Effector memory CD8-positive, alpha-beta T cell (primary cell): ENCODE measurements at regions not wholly inside any gene's neighbourhood (a gene's known extent, or its start where the extent isn't known, plus 50 kb on each side); places are given as distances from the start of the nearest gene placed in this dataset.
"Not testable (repeated sequence)": the region's sequence is repeated elsewhere in the genome, so short reads cannot be mapped to it uniquely, and the experiment has no call there.

ENCODE experiments used
- ATAC-seq: fragments of 150-1000 bp; cut with Tn5 transposase; replicated peaks from 2 replicates; pipeline ENCODE4 v1.10.0; 2021; ENCODE audit warnings: mild to moderate bottlenecking, moderate library complexity
- DNase-seq, 3 experiments: peaks; one replicate each; pipeline ENCODE4 v3.0.0; 2021
- H3K27ac Mint-ChIP-seq, 2 donors: one replicate each; pipeline ENCODE4 v1.8.0; 2022; ENCODE audit warnings: mild to moderate bottlenecking in 2 of 2, mixed read lengths in 2 of 2, moderate library complexity in 2 of 2
- H3K27me3 Mint-ChIP-seq, 2 donors: one replicate each; pipeline ENCODE4 v1.8.0; 2022; ENCODE audit warnings: mixed read lengths in 2 of 2
- H3K36me3 Mint-ChIP-seq: one replicate; pipeline ENCODE4 v1.8.0; 2022; ENCODE audit warnings: mild to moderate bottlenecking, moderate library complexity, mixed read lengths; ENCODE audit not compliant: insufficient read depth
- H3K4me1 Mint-ChIP-seq, 2 donors: one replicate each; pipeline ENCODE4 v1.8.0; 2022; ENCODE audit warnings: low read depth in 2 of 2, mixed read lengths in 2 of 2
- H3K4me3 Mint-ChIP-seq, 2 donors: one replicate each; pipeline ENCODE4 v1.8.0; 2022; ENCODE audit warnings: mild to moderate bottlenecking in 2 of 2, mixed read lengths in 2 of 2, moderate library complexity in 2 of 2
- H3K9me3 Mint-ChIP-seq, 2 donors: one replicate each; pipeline ENCODE4 v1.8.0; 2022; ENCODE audit warnings: mixed read lengths in 2 of 2

- no peak overlapping the region for H3K4me3 Mint-ChIP-seq
- no peak for DNase-seq
These were observed 772.1 kb downstream of the CCSER2 start for GRCh38 chr10:85100495-85100894.

GRCh38 chr10:85105614-85106255 lies 777.3 kb downstream of the CCSER2 start:
- no peak overlapping the region for H3K27ac Mint-ChIP-seq
- H3K4me1 Mint-ChIP-seq, result no peaks in the 10 kb centered on the region
- DNase-seq (no peak), ATAC-seq (no peak)
- no peaks in the 10 kb centered on the region for H3K27me3 Mint-ChIP-seq
- H3K4me3 Mint-ChIP-seq, result no peak overlapping the region
- no peaks in the 10 kb centered on the region for H3K36me3 Mint-ChIP-seq
- peaks cover 0 to 3% of the 10 kb centered on the region in 2 donors for H3K9me3 Mint-ChIP-seq

More at GRCh38 chr10:85100495-85100894, 772.1 kb downstream of the CCSER2 start:
- H3K27ac Mint-ChIP-seq, result no peak overlapping the region
- H3K36me3 Mint-ChIP-seq, result no peaks in the 10 kb centered on the region
- peaks cover 2 to 7% of the 10 kb centered on the region in 2 donors for H3K9me3 Mint-ChIP-seq
- no peaks in the 10 kb centered on the region for H3K27me3 Mint-ChIP-seq
- no peak for ATAC-seq
- H3K4me1 Mint-ChIP-seq, result no peaks in the 10 kb centered on the region

GRCh38 chr10:85111271-85111670 lies 782.9 kb downstream of the CCSER2 start:
- DNase-seq (no peak), ATAC-seq (no peak)
- H3K27me3 Mint-ChIP-seq, result no peaks in the 10 kb centered on the region
- H3K4me1 Mint-ChIP-seq, result no peaks in the 10 kb centered on the region
- H3K9me3 Mint-ChIP-seq, result no peaks in the 10 kb centered on the region
- no peak overlapping the region for H3K27ac Mint-ChIP-seq
- no peak overlapping the region for H3K4me3 Mint-ChIP-seq
- H3K36me3 Mint-ChIP-seq, result no peaks in the 10 kb centered on the region

- ATAC-seq (no peak), DNase-seq (no peak)
- H3K36me3 Mint-ChIP-seq, result no peaks in the 10 kb centered on the region
- H3K4me1 Mint-ChIP-seq, result no peaks in the 10 kb centered on the region
- no peaks in the 10 kb centered on the region for H3K27me3 Mint-ChIP-seq
- peaks cover 9 to 13% of the 10 kb centered on the region in 2 donors for H3K9me3 Mint-ChIP-seq
- H3K4me3 Mint-ChIP-seq, result no peak overlapping the region
- H3K27ac Mint-ChIP-seq, result no peak overlapping the region
These were observed 796.2 kb downstream of the CCSER2 start for GRCh38 chr10:85124603-85125051.

- no peaks in the 10 kb centered on the region for H3K4me1 Mint-ChIP-seq
- no peak for DNase-seq
These were observed 808.9 kb downstream of the CCSER2 start for GRCh38 chr10:85137253-85137652.

GRCh38 chr10:85138046-85138445 lies 809.7 kb downstream of the CCSER2 start:
- peaks cover 2 to 8% of the 10 kb centered on the region in 2 donors for H3K9me3 Mint-ChIP-seq
- no peaks in the 10 kb centered on the region for H3K36me3 Mint-ChIP-seq
- DNase-seq (no peak), ATAC-seq (no peak)
- H3K27ac Mint-ChIP-seq, result no peak overlapping the region
- no peaks in the 10 kb centered on the region for H3K27me3 Mint-ChIP-seq
- no peak overlapping the region for H3K4me3 Mint-ChIP-seq
- H3K4me1 Mint-ChIP-seq, result no peaks in the 10 kb centered on the region

More at GRCh38 chr10:85137253-85137652, 808.9 kb downstream of the CCSER2 start:
- peaks cover 2 to 8% of the 10 kb centered on the region in 2 donors for H3K9me3 Mint-ChIP-seq
- no peak for ATAC-seq
- H3K36me3 Mint-ChIP-seq, result no peaks in the 10 kb centered on the region
- H3K27ac Mint-ChIP-seq, result no peak overlapping the region
- no peak overlapping the region for H3K4me3 Mint-ChIP-seq
- no peaks in the 10 kb centered on the region for H3K27me3 Mint-ChIP-seq

- no peaks in the 10 kb centered on the region for H3K27me3 Mint-ChIP-seq
- no peak for DNase-seq
These were observed 810.7 kb downstream of the CCSER2 start for GRCh38 chr10:85139124-85139523.

GRCh38 chr10:85141520-85141919 lies 813.1 kb downstream of the CCSER2 start:
- not testable (repeated sequence) for H3K36me3 Mint-ChIP-seq, H3K27me3 Mint-ChIP-seq, DNase-seq, ATAC-seq, H3K9me3 Mint-ChIP-seq, H3K4me3 Mint-ChIP-seq, H3K27ac Mint-ChIP-seq, H3K4me1 Mint-ChIP-seq

More at GRCh38 chr10:85139124-85139523, 810.7 kb downstream of the CCSER2 start:
- H3K4me3 Mint-ChIP-seq, result no peak overlapping the region
- H3K9me3 Mint-ChIP-seq, result peaks cover 2 to 5% of the 10 kb centered on the region in 2 donors
- no peaks in the 10 kb centered on the region for H3K4me1 Mint-ChIP-seq
- no peak for ATAC-seq
- H3K27ac Mint-ChIP-seq, result no peak overlapping the region
- H3K36me3 Mint-ChIP-seq, result no peaks in the 10 kb centered on the region

- no peaks in the 10 kb centered on the region for H3K27me3 Mint-ChIP-seq
- DNase-seq (no peak), ATAC-seq (no peak)
- no peak overlapping the region for H3K27ac Mint-ChIP-seq
- no peaks in the 10 kb centered on the region for H3K36me3 Mint-ChIP-seq
- no peaks in the 10 kb centered on the region for H3K4me1 Mint-ChIP-seq
- no peak overlapping the region for H3K4me3 Mint-ChIP-seq
- H3K9me3 Mint-ChIP-seq, result peaks cover 0 to 7% of the 10 kb centered on the region in 2 donors
These were observed 817.6 kb downstream of the CCSER2 start for GRCh38 chr10:85145966-85146365.

GRCh38 chr10:85147346-85148250 lies 819.2 kb downstream of the CCSER2 start:
- H3K4me1 Mint-ChIP-seq, result no peaks in the 10 kb centered on the region
- no peak for ATAC-seq
- H3K27ac Mint-ChIP-seq, result no peak overlapping the region
- no peak overlapping the region for H3K4me3 Mint-ChIP-seq
- no peaks in the 10 kb centered on the region for H3K36me3 Mint-ChIP-seq
- no peaks in the 10 kb centered on the region for H3K27me3 Mint-ChIP-seq
- H3K9me3 Mint-ChIP-seq, result peaks cover 0 to 7% of the 10 kb centered on the region in 2 donors
- no peak for DNase-seq

GRCh38 chr10:85148693-85149640 lies 820.6 kb downstream of the CCSER2 start:
- DNase-seq, result no peak
- H3K27me3 Mint-ChIP-seq, result no peaks in the 10 kb centered on the region
- H3K9me3 Mint-ChIP-seq, result peaks cover 0 to 7% of the 10 kb centered on the region in 2 donors
- no peak for ATAC-seq
- no peak overlapping the region for H3K27ac Mint-ChIP-seq
- no peaks in the 10 kb centered on the region for H3K36me3 Mint-ChIP-seq
- H3K4me1 Mint-ChIP-seq, result no peaks in the 10 kb centered on the region
- H3K4me3 Mint-ChIP-seq, result no peak overlapping the region

GRCh38 chr10:85149766-85150165 lies 821.4 kb downstream of the CCSER2 start:
- Mint-ChIP-seq H3K4me1 (no peaks in the 10 kb centered on the region), H3K27ac (no peak overlapping the region), H3K27me3 (no peaks in the 10 kb centered on the region), H3K4me3 (no peak overlapping the region), H3K36me3 (no peaks in the 10 kb centered on the region), H3K9me3 (peaks cover 0 to 7% of the 10 kb centered on the region in 2 donors)
- ATAC-seq (no peak), DNase-seq (no peak)

GRCh38 chr10:85151506-85151905 lies 823.1 kb downstream of the CCSER2 start:
- DNase-seq (no peak), ATAC-seq (no peak)
- H3K27me3 Mint-ChIP-seq, result no peaks in the 10 kb centered on the region
- H3K9me3 Mint-ChIP-seq, result peaks cover 0 to 7% of the 10 kb centered on the region in 2 donors
- no peaks in the 10 kb centered on the region for H3K36me3 Mint-ChIP-seq
- H3K4me1 Mint-ChIP-seq, result no peaks in the 10 kb centered on the region
- no peak overlapping the region for H3K27ac Mint-ChIP-seq
- no peak overlapping the region for H3K4me3 Mint-ChIP-seq
